KG1 (cell line): ENCODE measurements at regions not wholly inside any gene's neighbourhood (a gene's known extent, or its start where the extent isn't known, plus 50 kb on each side); places are given as distances from the start of the nearest gene placed in this dataset.
"Not testable (repeated sequence)": the region's sequence is repeated elsewhere in the genome, so short reads cannot be mapped to it uniquely, and the experiment has no call there.

Experiments
- DNase-seq: peaks from one replicate; lab custom pipeline; 2025; lab: John Stamatoyannopoulos, UW

DNA sequence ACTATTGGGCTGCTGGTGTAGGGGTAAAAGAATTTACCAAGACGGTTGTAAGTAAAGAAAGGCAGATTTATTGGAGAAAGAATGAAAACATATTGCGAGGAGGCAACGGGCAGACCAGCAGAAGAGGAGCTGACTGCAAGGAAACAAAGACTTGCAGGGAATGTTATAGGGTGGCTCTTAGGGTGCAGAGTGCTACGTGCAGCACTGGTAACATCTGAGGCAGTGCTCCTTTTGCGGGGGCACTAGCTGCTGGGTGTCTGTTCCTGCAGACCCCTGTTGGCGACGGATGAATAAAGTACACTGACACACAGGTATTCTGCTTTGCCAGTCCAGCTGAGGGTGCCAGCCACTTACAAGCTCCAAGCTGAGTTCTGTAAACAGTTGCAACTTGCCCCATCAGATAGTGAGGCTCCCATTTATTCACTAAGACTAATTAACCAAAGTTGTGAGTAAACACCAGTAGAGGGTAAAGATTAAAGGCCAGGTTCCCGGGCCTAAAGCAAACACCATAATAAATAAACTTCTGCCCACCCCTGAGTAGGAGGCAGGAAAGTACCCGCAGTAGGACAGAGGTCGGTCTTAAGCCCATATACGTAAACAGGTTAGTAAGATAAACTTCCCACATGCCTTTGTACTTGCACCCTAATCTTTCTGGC lies 140.2 kb upstream of the KCNK1 start:
- no peak for DNase-seq

DNA sequence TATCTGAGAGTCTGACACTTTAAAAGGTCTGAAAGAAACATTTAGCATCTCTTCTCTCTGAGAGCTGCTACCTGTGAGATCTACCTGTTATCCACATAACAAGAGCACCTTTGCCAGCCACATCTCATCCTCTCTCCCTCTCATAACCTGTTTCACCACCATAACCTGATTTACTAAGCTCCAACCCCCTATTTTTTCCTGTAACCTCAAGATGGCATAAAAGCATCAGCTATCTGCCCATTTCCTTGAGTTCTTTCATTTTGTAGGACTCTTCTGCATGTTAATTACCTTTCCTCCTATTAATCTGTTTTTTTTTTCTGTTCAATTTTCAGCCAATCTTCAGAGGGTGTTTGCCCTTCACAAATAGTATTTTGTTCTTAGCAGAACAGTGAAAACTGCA lies 136.5 kb upstream of the KCNK1 start:
- no peak for DNase-seq

DNA sequence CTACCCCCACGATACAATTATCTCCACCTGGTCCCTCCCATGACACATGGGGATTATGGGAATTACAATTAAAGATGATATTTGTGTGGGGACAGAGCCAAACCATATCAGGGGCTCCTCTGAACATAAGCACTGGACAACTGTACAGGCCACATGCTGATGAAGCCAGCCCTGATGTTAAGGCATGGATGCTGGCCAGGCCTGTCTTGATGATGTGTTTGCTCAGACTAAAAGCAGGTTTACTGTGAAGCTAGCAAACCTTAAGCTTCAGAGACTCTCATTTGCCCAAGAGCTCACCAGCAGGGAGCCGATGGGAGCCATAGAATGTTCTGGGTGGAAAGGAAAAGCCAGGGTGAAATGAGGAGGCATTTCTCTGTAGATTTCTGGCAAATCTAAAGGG lies 135.3 kb upstream of the KCNK1 start:
- no peak for DNase-seq

DNA sequence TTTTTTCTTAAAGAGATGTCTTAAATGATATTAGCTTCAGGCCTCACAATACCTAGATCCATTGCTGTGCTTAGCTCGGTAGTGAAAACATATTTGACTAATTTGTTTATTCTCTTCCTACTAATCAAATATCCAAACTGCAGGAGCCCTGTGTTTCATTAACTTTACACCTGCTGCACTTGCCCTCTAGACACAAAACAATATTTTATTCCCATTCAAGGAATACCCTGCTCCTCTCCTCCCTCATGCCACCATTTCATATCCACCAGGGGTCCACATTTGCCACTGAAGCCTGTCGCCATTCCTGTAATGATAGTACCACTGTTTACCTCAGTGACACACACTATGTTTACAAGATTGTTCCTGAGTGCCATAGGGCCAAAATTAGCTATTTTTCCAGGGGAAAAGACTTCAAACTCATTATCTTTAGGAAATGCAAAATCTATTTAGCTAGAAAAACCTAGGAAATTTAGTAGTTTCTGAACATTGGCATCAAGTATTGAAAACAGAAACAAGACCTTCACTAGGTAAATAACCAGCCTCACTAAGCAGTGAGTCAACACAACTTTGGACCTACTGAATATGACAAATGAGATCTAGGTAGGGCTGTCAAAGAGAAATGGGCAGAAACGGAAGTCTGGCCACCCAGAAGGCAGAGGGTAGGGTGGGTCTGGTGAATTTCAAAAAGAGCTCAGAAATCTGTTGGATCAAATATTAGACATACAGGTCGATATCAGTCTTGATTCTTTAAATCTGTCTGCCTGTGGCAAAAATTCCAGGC lies 134.6 kb upstream of the KCNK1 start:
- no peak for DNase-seq

DNA sequence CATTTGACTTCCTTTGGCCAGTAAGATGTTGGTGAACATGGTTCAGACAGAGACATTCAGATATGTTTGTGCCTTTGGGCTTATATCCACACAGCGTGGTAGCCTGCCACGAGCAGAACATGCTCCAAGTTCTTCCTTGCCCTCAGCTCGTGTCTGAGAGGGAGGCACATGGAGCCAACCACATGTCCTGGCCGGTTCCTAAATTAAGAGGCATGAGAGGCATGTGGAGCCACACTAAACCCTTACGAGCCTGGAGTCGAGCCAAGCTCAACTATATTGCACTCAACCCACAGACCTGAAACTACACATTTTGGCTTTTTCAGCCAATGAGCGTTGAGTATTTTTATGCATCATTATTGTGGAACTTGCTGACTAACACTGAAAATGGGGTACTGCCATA lies 133.7 kb upstream of the KCNK1 start:
- DNase-seq, result no peak

DNA sequence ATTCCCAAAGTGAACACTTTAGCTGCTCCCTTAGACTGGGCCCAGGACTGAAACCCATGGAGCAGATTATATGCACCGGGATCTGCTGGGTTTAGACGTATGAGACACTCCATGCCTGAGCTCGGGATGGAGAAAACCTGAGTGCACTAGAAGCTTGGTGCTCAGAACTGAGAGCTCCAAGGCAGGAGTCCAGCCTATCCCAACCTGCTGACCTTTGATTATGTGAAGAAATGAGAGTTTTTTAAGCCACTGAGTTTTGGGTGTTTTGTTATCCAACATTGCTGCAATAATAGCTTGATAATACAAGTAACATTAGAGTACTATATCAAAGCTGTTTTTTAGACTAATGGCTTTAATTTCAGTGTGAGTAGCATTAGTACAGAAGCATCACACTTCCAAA lies 131.5 kb upstream of the KCNK1 start:
- no peak for DNase-seq

DNA sequence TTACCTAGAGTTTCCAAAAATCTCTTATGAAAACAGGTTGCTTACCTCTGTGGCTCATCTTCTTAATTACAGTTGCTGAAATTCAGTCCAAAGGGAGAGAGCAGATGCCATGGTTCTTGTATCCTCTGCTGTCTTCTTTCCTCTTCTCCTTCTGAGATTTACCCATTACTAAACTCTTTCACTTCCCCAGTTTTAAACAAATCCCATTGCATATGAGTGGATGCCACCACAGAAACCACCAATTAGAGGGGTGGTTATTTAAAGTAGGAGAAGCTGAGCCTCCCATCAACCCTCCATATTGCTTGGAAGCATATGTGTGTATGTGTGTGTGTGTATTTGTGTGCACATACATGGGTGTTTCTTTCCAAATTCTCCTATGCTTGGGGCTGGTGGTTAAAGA lies 128.5 kb upstream of the KCNK1 start:
- DNase-seq, result no peak

DNA sequence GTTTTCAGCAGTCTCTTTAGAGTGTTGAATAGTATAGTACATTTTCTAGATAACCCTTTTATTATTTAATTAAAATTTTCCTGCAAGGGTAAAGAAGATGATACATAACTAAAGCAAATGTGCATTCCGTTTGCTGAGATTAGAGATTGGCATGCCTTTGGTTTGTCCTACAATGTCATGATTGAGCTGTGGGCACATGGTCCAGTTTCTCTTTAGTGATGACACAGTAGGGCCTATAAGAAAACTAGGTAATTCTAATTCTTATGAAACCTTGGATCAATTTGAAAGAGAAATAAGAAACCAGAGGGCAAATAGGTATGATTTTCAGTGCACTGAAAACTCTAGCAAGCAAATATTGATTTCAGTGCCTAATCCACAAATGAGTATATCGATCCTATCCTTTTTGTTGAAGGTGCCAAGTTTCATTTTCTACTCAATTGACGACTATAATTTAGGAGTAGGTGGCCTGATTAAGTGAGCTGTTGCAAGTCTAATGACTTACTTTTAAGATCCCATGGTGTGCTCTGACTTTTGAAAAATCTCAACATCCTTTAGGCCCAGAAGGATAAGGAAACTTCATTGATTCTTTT lies 128.0 kb upstream of the KCNK1 start:
- DNase-seq, result no peak

GRCh38 chr1:233487408-233487807 lies 126.5 kb upstream of the KCNK1 start:
- DNase-seq, result no peak

- no peak for DNase-seq
Observed at GRCh38 chr1:233489411-233489810, 124.5 kb upstream of the KCNK1 start.

- no peak for DNase-seq
Observed at GRCh38 chr1:233490488-233490887, 123.4 kb upstream of the KCNK1 start.

GRCh38 chr1:233491953-233492620 lies 121.8 kb upstream of the KCNK1 start:
- DNase-seq, result no peak

GRCh38 chr1:233496993-233497392 lies 116.9 kb upstream of the KCNK1 start:
- no peak for DNase-seq

DNA sequence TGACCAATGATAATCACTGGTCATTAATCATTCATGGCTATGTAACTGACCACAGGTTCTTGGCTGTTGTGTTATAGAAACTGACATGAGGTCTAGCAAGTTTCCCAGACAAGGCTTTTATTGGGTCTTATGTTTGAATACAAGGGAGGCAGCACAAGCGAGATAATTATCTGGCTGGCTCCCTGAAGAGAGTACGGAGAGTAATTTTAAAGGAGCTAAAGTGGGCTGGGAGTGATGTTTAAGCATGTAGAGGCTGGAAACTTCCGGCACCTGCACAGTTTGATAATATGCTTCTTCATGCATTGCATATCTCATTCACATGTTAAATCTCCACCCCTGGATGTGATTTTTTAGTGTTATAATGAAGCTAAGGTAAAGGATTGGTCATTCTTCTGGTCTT lies 116.2 kb upstream of the KCNK1 start:
- DNase-seq, result no peak

DNA sequence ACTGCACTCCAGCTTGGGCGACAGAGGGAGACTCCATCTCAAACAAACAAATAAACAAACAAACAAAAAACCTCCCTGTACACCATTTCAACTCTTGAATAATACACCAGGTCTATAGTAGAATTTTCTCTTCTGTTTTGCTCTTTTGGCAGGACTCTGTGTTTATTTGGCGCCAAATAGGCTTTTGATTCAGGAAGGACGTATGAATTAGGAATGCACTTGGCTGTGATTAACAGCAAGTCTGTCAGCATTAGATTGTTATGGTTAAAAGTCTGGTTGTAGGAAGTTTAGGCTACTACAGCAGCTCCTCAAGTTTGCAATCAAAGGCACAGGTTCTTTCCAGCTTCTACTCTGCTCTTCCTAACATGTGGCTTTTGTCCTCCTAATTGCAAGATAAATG lies 113.8 kb upstream of the KCNK1 start:
- no peak for DNase-seq

DNA sequence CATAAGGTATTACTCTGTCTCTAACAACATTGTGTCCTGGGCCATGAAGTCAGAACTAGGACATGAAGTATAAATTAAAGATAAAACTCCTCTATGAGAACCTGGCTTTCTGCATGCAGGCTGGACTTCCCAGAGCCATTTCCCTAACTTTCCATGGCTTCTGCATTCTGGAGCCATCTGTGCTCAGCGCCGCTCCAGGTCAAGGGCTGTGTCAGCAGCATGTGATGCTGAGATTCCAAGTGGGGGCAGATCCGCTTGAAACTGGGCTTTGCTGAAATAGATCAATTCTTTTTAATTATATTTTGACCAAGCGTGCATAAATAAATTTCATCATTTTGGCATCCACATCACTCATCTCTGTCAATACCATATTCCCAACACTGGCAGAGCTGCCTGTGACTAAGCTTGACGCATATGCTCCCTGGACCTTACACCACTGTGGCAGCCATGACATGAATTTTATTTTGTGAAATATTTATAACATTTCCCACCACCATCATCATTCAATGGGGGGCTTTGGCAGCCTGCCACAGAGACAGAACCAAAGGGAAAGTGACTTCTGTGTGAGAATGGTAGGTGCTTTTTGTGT lies 110.4 kb upstream of the KCNK1 start:
- DNase-seq, result no peak

DNA sequence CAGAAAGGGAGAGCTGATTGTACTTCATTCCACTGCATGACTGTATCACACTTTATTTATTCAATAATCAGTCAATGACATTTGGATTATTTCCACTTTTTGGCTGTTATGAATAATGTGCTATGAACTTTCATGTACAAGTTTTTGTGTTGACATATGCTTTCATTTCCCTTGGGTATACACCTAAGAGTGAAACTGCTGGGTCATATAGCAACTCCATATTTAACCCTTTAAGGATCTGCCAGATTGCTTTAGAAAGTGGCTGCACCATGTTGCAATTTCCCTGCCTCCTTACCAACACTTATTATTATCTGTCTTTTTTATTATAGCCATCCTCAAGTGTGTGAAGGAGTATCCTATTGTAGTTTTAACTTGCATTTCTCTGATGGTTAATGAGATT lies 108.8 kb upstream of the KCNK1 start:
- no peak for DNase-seq

DNA sequence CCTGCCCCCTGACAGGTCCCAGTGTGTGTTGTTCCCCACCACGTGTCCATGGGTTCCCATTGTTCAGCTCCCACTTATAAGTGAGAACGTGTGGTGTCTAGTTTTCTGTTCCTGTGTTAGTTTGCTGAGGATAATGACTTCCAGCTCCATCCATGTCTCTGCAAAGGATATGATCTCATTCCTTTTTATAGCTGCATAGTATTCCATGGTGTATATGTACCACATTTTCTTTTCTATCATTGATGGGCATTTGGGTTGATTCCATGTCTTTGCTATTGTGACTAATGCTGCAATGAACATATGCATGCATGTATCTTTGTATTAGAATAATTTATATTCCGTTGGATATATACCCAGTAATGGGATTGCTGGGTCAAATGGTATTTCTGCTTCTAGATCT lies 108.0 kb upstream of the KCNK1 start:
- not testable (repeated sequence) for DNase-seq

DNA sequence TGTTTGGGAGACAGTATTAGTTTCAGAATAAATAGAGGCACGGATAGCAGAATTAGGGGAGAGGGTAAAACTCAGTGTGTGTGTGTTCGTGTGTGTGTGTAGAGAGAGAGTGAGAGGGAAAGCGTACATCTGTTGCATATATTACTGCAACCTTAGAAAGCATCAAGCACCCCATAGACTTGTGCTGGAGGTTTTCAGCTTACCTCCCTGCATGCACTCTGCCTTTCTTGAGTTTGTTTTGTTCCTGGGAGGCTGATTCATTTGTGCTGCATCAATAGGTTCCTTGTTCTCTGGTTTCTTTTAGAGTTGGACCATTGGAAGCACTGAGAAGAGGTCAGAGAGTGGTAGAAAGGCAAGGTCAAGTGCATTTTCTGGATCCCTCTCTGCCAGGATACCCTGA lies 104.4 kb upstream of the KCNK1 start:
- DNase-seq, result no peak

DNA sequence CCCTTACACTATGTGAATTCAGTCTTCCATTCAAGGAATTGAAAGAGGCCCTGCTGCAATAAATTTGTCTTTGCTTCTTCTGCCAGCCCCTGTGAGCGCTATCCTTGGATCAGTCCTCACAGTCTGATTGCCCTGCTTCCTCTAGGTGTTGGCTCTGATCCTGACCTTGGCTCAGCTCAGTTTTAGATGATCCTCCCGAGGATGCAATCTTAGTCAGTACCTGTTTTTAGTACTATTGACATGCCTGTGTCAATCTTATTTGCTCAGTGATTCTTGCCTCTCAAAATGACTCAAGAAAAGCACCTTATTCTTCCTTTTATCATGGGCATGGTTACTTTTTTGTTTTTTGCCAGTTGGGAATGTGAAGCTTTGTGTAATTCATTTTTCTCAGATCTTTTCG lies 101.4 kb upstream of the KCNK1 start:
- DNase-seq, result no peak

- DNase-seq, result no peak
Observed at GRCh38 chr1:233513431-233513830, 100.5 kb upstream of the KCNK1 start.

GRCh38 chr1:233514946-233515391 lies 98.9 kb upstream of the KCNK1 start:
- DNase-seq, result no peak

DNA sequence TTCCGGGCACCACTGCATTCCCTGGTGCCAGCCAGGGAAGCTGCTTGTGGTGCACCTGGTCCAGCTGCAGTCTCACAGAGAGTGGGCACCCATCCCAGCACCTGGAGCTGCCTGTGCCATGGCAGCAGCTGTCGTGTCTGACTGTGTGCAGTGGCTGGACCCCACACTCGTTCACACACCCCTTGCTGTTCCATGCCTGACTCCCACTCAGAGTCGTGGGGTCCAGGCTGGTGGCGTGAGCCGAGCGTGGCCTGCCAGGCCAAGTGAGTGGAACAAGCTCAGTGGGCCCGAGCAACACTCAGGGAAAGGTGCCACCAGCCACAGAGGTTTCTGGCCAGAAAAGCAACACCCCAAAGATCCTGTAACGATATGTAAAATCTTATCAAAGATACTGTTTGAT lies 97.2 kb upstream of the KCNK1 start:
- DNase-seq, result no peak
